Keratinocyte (primary cell): ENCODE measurements at regions not wholly inside any gene's neighbourhood (a gene's known extent, or its start where the extent isn't known, plus 50 kb on each side); places are given as distances from the start of the nearest gene placed in this dataset.
"Not testable (repeated sequence)": the region's sequence is repeated elsewhere in the genome, so short reads cannot be mapped to it uniquely, and the experiment has no call there.

Experiments used
- DNase-seq: peaks from one replicate; pipeline ENCODE4 v3.0.0-alpha.2; 2011; ENCODE audit warnings: low read depth, missing footprints, low spot score
- FAIRE-seq: peaks from 2 replicates; lab custom pipeline; 2011; peaks lifted over from hg19 to GRCh38; lab: Jason Lieb, UNC
- H2AFZ ChIP-seq: 2 replicates; pipeline ENCODE4 v1.6.0; 2012; ENCODE audit warnings: low read length, control low read depth, inconsistent platforms; ENCODE audit not compliant: control insufficient read depth
- H3K27ac ChIP-seq: 2 replicates; pipeline ENCODE4 v1.5.1; 2011; ENCODE audit warnings: low read length; ENCODE audit not compliant: control insufficient read depth, insufficient read depth
- H3K27me3 ChIP-seq: 3 replicates; pipeline ENCODE4 v1.6.0; 2011; ENCODE audit warnings: low read length; ENCODE audit not compliant: control insufficient read depth, insufficient read depth; ENCODE audit errors: extremely low read depth
- H3K36me3 ChIP-seq, 2 experiments: 2 replicates in 1 of 2; 3 replicates in 1 of 2; pipeline ENCODE4 v1.5.1; 2011; ENCODE audit warnings: low read length in 2 of 2, mild to moderate bottlenecking in 1 of 2; ENCODE audit not compliant: control insufficient read depth in 2 of 2, insufficient read depth in 2 of 2; ENCODE audit errors: extremely low read depth in 1 of 2
- H3K4me1 ChIP-seq: 3 replicates; pipeline ENCODE4 v1.5.1; 2011; ENCODE audit warnings: low read length; ENCODE audit not compliant: control insufficient read depth, insufficient read depth; ENCODE audit errors: extremely low read depth
- H3K4me2 ChIP-seq: 3 replicates; pipeline ENCODE4 v1.6.0; 2011; ENCODE audit warnings: low read depth, low read length; ENCODE audit not compliant: control insufficient read depth, insufficient read depth; ENCODE audit errors: extremely low read depth
- H3K4me3 ChIP-seq, 3 experiments: fragments of 200-600 bp in 1 of 3; sonication (generic) in 1 of 3; 2 replicates in 2 of 3; 3 replicates in 1 of 3; pipeline ENCODE4 v1.5.1; 2011 to 2016; ENCODE audit warnings: low read length in 3 of 3, mild to moderate bottlenecking in 3 of 3, control low read depth in 2 of 3, inconsistent platforms in 1 of 3, low read depth in 1 of 3, mixed read lengths in 1 of 3, mixed run types in 1 of 3, moderate library complexity in 1 of 3; ENCODE audit not compliant: control insufficient read depth in 2 of 3, insufficient read depth in 2 of 3; ENCODE audit errors: extremely low read depth in 1 of 3
- H3K79me2 ChIP-seq: 2 replicates; pipeline ENCODE4 v1.6.0; 2012; ENCODE audit warnings: low read length; ENCODE audit not compliant: control insufficient read depth, insufficient read depth
- H3K9ac ChIP-seq: 3 replicates; pipeline ENCODE4 v1.6.0; 2011; ENCODE audit warnings: low read length; ENCODE audit not compliant: control insufficient read depth, insufficient read depth; ENCODE audit errors: extremely low read depth
- H3K9me1 ChIP-seq: 3 replicates; pipeline ENCODE4 v1.6.0; 2011; ENCODE audit warnings: low read length; ENCODE audit not compliant: control insufficient read depth, insufficient read depth; ENCODE audit errors: extremely low read depth
- H3K9me3 ChIP-seq: 2 replicates; pipeline ENCODE4 v1.5.1; 2012; ENCODE audit warnings: low read depth, low read length; ENCODE audit not compliant: control insufficient read depth
- H4K20me1 ChIP-seq: 3 replicates; pipeline ENCODE4 v1.6.0; 2011; ENCODE audit warnings: low read length; ENCODE audit not compliant: control insufficient read depth, insufficient read depth; ENCODE audit errors: extremely low read depth
- EZH2 ChIP-seq: IDR thresholded peaks from one replicate; pipeline ENCODE4 v1.6.1; 2012; ENCODE audit warnings: inconsistent platforms, mild to moderate bottlenecking, low read length, moderate library complexity
- dilution Hi-C: fragments of 300-500 bp; cut with MboI; formaldehyde crosslinking; loops from one replicate; pipeline ENCODE4 v1.7.0; 2020; ENCODE audit warnings: low sequenced_read_pairs; ENCODE audit not compliant: extremely low pct_ligation_motif_present
- TF ChIP-seq, protein P1 (sequence below), 3 experiments: IDR thresholded peaks in 1 of 3; conservative IDR thresholded peaks in 1 of 3; optimal IDR thresholded peaks in 1 of 3; 2 replicates in 2 of 3; 3 replicates in 1 of 3; pipeline versions ENCODE3 to v1.5.1; 2011; ENCODE audit warnings: low read length in 3 of 3, mild to moderate bottlenecking in 3 of 3, moderate library complexity in 2 of 3, control low read depth in 1 of 3, inconsistent platforms in 1 of 3; ENCODE audit not compliant: insufficient read depth in 2 of 3; ENCODE audit errors: extremely low read depth in 1 of 3

DNA sequence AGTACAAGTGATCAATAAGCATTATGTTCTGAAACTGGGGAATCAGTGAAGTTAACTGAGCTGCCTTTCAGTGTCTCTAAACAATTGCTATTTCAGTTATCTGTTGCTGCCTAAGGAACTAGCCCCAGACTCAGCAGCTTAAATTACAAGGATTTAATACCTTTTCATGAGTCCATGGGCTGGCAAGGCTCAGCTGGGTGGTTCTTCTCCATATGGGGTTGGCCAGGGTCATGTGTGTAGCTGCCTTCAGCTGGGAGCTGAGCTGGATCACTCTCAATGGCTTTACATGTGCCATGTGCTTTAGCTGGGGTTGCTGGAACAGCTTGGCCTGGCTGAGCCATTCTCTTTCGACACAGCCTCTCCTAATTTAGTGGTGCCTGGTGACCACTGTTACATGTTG, 295.0 kb upstream of the NCAM1 start:
- Histone ChIP-seq H3K27me3 (no peaks in the 10 kb centered on the region), H3K79me2 (no peaks in the 10 kb centered on the region), H3K4me3 (no peak overlapping the region), H3K36me3 (no peaks in the 10 kb centered on the region), H4K20me1 (no peaks in the 10 kb centered on the region), H3K9ac (no peak overlapping the region), H3K9me1 (no peaks in the 10 kb centered on the region), H3K27ac (no peak overlapping the region), H3K9me3 (no peaks in the 10 kb centered on the region), H3K4me2 (no peak overlapping the region), H2AFZ (no peak overlapping the region), H3K4me1 (no peaks in the 10 kb centered on the region)
- FAIRE-seq (no peak), DNase-seq (no peak)
- TF ChIP-seq, protein P1, sequence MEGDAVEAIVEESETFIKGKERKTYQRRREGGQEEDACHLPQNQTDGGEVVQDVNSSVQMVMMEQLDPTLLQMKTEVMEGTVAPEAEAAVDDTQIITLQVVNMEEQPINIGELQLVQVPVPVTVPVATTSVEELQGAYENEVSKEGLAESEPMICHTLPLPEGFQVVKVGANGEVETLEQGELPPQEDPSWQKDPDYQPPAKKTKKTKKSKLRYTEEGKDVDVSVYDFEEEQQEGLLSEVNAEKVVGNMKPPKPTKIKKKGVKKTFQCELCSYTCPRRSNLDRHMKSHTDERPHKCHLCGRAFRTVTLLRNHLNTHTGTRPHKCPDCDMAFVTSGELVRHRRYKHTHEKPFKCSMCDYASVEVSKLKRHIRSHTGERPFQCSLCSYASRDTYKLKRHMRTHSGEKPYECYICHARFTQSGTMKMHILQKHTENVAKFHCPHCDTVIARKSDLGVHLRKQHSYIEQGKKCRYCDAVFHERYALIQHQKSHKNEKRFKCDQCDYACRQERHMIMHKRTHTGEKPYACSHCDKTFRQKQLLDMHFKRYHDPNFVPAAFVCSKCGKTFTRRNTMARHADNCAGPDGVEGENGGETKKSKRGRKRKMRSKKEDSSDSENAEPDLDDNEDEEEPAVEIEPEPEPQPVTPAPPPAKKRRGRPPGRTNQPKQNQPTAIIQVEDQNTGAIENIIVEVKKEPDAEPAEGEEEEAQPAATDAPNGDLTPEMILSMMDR (optimal IDR thresholded peaks at IDR 0.05 in 1 of 3, IDR thresholded peaks at IDR 0.05 in 1 of 3, conservative IDR thresholded peaks at IDR 0.05 in 1 of 3; ENCODE audit: extremely low read depth in 1 of 3, insufficient read depth in 2 of 3, low read length in 3 of 3), result no peak
- no peak for TF ChIP-seq EZH2
- dilution Hi-C loops, result no loop called here

DNA sequence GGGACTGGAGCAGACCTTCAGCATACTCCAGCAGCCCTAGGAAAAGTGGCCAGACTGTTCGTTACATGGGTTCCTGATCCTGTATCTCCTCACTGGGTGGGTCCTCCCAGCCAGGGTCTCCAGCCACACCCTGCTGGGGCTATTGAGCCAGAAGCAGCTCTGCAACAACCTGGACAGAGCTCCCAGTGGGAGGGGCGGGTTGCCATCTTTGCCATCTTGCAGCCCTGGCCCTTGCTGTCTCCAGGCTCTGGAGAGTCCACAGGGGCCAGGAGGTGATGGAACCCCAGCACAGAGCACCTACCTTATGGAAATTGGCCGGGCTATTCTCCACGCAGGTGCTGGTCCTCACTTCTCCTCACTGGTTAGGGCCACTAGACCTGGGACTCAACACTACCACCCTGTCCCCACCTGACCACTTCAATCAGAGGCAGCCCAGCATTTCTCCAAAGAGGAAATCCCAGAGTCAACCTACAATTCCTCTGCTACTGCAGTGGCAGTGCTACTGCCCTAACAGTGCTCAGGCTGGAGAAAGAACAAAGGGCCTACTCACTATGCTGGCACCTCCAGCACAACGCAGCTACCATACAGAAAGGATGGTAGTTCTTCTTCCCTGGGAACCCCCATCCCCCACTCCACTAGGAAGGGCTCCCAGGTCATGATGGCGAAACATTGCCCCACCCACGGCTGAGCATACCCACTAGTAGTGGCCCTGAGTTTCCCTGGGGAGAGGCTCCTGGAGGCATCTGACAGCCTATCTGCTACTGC, 290.2 kb upstream of the NCAM1 start:
- dilution Hi-C loops, result no loop called here
- no peak for TF ChIP-seq EZH2
- TF ChIP-seq, protein P1 (optimal IDR thresholded peaks at IDR 0.05 in 1 of 3, IDR thresholded peaks at IDR 0.05 in 1 of 3, conservative IDR thresholded peaks at IDR 0.05 in 1 of 3; ENCODE audit: extremely low read depth in 1 of 3, insufficient read depth in 2 of 3, low read length in 3 of 3), result no peak

DNA sequence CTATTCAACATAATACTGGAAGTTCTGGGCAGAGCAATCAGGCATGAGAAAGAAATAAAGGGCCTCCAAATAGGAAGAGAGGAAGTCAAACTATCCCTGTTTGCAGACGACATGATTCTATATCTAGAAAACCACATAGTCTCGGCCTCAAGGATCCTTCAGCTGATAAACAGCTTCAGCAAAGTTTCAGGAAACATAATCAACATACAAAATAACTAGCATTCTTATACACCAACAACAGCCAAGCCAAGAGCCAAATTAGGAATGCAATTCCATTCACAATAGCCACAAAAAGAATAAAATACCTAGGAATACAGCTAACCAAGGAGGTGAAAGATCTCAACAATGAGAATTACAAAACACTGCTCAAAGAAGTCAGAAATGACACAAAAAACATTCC, 287.8 kb upstream of the NCAM1 start:
- H3K9me3 ChIP-seq, H3K36me3 ChIP-seq, H3K79me2 ChIP-seq, H3K9ac ChIP-seq, H3K27me3 ChIP-seq, H4K20me1 ChIP-seq, H3K27ac ChIP-seq, FAIRE-seq, dilution Hi-C loops, H3K9me1 ChIP-seq, H3K4me1 ChIP-seq, DNase-seq, H2AFZ ChIP-seq, H3K4me3 ChIP-seq, H3K4me2 ChIP-seq: not testable (repeated sequence)

More for the DNA sequence above, 290.2 kb upstream of the NCAM1 start:
- Histone ChIP-seq H2AFZ (no peak overlapping the region), H4K20me1 (no peaks in the 10 kb centered on the region), H3K27ac (no peak overlapping the region), H3K9me3 (no peaks in the 10 kb centered on the region), H3K9ac (no peak overlapping the region), H3K79me2 (no peaks in the 10 kb centered on the region), H3K4me3 (no peak overlapping the region), H3K9me1 (no peaks in the 10 kb centered on the region), H3K4me2 (no peak overlapping the region), H3K27me3 (no peaks in the 10 kb centered on the region), H3K36me3 (no peaks in the 10 kb centered on the region), H3K4me1 (no peaks in the 10 kb centered on the region)
- DNase-seq (no peak), FAIRE-seq (no peak)
